GM21619 (cell line): ENCODE measurements at regions not wholly inside any gene's neighbourhood (a gene's known extent, or its start where the extent isn't known, plus 50 kb on each side); places are given as distances from the start of the nearest gene placed in this dataset.

Source experiments
- ATAC-seq: cut with Tn5 transposase; IDR thresholded peaks from one replicate; pipeline ENCODE4 v1.9.1; 2021; ENCODE audit not compliant: unreplicated experiment

DNA sequence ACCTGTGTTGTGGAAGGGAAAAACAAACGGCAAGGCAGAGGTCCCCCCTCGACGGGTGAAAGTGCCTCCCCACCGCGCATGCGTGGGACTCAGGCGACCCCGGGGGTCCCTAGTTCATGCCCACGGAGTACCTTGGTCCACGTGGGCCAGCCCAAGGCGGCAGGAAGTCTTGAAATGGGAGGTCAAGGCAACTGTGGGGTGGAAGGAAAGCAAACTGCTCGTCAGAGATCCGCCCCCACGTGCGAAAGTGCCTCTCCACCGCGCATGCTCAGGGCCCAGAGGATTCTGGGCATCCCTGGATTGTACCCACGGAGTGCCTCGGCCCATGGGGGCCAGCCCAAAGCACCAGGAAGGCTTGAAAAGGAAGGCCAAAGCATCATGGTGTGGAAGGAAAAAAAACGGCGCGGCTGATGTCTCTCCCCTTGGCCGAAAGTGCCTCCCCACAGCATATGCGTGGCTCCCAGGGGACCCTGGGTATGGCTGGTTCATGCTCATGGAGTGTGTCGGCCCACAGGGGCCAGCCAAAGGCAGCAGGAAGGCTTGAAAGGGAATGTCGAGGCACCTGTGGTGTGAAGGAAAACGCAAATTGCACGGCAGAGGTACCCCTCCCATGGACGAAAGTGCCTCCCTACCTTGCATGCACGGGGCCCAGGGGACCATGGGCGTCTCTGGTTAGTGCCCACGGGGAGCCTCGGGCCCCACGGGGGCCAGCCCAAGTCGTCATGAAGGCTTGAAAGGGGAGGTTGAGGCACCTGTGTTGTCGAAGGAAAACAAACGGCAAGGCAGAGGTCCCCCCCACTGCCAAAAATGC lies 369.7 kb downstream of the ALG10 start:
- no peak for ATAC-seq

DNA sequence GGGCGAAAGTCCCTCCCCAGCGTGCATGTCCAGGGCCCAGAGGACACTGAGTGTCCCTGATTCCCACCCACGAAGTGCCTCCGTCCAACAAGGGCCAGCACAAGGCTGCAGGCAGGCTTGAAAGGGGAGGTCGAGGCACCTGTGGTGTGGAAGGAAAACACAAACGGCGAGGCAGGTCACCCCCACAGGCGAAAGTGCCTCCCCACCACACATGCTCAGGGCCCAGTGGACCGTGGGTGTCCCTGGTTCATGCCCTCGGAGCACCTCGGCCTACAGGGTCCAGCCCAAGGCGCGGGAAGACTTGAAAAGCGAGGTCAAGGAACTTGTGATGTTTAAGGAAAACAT lies 370.4 kb downstream of the ALG10 start:
- ATAC-seq, result no peak

- no peak for ATAC-seq
These were observed 371.0 kb downstream of the ALG10 start for GRCh38 chr12:34393086-34393820.

GRCh38 chr12:34393821-34394150 lies 371.5 kb downstream of the ALG10 start:
- no peak for ATAC-seq

DNA sequence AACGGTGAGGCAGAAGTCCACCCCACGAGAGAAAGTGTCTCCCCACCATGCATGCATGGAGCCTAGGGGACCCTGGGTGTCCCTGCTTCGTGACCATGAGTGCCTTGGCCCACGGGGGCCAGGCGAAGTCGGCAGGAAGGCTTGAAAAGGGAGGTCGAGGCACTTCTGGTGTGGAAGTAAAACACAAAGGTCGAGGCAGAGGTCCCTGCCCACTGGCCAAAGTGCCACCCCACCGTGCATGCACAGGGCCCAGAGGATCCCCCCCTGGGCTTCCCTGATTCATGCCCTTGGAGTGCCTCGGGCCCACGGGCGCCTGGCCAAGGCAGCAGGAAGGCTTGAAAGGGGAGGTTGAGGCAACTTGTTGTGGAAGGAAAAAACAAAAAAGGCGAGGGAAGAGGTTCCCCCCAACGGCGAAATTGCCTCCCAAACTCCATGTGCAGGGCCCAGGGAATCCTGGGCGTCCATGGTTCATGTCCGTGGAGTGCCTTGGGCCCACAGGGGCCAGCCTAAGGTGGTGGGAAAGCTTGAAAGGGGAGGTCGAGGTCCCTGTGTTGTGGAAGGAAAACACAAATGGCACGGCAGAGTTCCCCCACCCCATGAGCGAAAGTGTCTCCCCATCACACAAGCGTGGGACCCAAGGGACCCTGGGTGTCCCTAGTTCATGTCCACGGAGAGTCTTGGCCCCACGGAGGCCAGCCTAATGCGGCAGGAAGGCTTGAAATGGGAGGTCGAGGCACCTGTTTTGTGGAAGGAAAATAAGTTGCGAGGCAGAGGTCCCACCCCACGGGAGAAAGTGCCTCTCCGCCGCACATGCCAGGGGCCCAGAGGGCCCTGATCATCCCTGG lies 372.1 kb downstream of the ALG10 start:
- ATAC-seq, result no peak

DNA sequence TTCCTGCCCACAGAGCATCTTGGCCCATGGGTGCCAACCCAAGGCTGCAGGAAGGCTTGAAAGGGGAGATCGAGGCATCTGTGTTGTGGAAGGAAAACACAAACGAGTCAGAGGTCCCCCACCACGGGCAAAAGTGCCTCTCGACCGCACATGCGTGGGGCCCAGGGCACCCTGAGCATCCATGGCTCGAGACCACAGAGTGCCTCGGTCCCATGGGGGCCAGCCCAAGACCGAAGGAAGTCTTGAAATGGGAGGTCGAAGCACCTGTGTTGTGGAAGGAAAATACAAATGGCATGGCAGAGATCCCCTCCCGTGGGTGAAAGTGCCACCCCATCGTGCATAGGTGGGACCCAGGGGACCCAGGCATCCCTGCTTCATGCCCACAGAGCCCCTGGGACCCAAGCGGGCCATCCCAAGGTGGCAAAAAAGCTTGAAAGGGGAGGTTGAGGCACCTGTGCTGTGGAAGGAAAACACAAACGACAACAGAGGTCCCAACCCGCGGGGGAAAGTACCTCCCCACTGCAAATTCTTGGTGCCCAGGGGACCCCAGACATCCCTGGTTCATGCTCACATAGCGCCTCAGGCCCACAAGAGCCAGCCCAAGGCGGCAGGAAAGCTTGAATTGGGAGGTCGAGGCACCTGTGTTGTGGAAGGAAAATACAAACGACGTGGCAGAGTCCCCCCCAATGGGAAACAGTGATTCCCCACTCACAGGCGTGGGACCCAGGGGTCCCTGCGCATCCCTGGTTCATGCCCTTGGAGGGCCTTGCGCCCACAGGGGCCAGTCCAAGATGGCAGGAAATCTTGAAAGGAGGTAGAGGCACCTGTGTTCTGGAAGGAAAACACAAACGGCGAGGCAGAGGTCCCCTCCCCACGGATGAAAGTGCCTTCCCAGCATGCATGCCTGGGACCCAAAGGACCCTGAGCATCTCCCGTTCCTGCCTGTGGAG lies 373.0 kb downstream of the ALG10 start:
- ATAC-seq, result no peak

DNA sequence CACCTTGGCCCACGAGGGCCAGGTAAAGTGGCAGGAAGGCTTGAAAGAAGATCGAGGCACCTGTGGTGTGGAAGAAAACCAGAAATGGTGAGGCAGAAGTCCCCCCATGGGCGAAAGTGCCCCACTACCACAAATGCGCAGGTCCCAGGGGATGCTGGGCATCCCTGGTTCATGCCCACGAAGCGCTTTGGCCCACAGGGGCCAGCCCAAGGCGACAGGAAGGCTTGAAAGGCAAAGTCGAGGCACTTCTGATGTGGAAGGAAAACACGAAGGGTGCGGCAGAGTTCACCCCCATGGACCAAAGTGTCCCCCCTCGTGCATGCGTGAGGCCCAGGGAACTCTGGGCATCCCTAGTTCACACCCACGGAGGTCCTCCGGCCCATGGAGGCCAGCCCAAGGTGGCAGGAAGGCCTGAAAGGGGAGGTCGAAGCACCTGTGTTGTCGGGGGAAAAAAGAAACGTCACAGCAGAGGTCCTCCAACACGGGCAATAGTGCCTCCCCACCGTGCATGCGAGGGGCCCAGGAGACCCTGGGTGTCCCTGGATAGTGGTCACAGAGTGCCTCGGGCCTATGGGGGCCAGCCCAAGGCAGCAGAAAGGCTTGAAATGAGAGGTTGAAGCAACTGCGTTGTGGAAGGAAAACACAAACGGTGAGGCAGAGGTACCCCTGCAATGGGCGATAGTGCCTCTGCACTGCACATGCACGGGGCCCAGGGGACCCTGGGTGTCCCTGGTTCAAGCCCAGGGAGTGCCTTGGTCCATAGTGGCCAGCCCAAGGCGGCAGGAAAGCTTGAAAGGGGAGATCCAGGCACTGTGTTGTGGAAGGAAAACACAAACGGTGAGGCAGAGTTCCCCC lies 373.9 kb downstream of the ALG10 start:
- no peak for ATAC-seq

DNA sequence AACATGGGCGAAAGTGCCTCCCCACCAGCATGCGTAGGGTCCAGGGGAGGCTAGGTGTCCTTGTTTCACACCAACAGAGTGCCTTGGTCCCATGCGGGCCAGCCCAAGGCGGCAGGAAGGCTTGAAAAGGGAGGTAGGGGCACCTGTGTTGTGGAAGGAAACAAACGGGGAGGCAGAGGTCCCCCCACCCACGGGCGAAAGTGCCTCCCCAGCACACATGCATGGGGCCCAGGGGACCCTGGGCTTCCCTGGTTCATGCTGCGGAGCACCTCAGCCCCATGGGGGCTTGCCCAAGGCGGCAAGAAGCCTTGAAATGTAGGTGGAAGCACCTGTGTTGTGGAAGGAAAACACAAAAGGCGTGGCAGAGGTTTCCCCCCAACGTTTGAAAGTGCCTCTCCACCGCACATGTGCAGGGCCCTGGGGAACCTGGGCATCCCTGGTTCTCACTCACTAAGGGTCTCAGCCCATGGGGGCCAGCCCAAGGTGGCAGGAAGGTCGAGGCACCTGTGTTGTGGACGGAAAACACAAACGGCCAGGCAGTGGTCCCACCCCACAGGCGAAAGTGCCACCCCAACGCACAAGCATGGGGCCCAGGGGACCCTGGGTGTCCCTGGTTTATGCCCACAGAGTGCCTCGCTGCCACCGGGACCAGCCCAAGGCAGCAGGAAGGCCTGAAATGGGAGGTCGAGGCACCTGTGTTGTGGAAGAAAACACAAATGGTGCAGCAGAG lies 374.7 kb downstream of the ALG10 start:
- ATAC-seq, result no peak

DNA sequence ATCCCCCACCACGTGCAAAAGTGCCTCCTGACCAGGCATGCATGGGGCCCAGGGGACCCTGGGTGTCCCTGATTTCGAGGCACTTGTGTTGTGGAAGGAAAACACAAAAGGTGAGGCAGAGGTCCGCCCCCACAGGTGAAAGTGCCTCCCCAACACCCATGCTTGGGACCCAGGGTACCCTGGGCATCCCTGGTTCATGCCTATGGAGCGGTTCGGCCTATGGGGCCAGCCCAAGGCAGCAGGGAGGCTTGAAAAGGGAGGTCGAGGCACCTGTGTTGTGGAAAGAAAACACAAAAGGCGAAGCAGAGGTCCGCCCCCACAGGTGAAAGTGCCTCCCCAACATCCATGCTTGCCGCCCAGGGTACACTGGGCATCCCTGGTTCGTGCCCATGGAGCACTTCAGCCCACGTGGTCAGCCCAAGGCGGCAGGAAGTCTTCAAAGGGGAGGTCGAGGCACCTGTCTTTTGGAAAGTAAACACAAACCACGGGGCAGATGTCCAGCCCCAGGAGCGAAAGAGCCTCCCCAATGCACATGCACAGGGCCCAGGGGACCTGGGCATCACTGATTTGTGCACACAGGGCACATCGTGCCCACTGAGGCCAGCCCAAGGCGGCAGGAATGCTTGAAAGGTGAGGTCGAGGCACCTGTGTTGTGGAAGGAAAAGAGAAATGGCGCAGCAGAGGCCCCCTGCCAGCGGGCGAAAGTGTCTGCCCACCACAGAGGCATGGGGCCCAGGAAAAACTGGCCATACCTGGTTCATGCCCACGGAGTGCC lies 375.5 kb downstream of the ALG10 start:
- no peak for ATAC-seq

DNA sequence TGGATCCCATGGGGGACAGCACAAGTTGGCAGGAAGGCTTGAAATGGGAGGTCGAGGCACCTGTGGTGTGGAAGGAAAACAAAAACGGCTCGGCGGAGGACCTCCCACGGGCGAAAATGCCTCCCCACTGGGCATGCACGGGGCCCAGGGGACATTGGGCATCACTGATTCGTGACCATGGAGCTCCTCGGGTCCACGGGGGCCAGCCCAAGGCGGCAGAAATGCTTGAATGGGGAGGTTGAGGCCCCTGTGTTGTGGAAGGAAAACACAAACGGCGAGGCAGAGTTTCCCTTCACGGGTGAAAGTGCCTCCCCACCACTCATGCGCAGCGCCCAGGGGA lies 376.0 kb downstream of the ALG10 start:
- ATAC-seq, result no peak

GRCh38 chr12:34398706-34399630 lies 376.7 kb downstream of the ALG10 start:
- ATAC-seq, result no peak

DNA sequence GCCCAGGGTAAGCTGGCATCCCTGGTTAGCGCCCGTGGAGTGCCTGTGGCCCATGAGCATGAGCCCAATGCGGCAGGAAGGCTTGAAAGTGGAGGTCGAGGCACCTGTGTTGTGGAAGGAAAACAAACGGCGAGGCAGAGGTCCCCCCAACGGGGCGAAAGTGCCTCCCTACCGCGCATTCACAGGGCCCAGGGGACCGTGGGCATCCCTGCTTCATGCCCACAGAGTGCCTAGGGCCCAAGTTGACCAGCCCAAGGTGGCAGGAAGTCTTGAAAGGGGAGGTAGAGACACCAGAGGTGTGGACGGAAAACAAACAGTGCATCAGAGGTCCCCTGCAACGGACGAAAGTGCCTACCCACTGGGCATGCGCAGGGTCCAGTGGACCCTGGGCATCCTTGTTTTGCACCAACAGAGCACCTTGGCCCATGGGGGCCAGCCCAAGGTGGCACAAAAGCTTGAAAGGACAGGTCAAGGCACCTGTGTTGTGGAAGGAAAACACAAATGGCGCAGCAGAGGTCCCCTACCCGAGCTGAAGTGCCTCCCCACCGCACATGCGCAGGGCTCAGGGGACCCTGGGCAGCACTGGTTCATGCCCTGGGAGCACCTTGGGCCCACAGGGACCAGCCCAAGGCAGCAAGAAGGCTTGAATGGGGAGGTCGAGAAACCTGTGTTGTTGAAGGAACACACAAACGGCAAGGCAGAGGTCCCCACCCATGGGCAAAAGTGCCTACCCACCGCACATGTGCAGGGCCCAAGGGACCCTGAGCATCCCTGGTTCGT lies 377.5 kb downstream of the ALG10 start:
- ATAC-seq, result no peak

- ATAC-seq, result no peak
These were observed 378.1 kb downstream of the ALG10 start for GRCh38 chr12:34400411-34400881.

GRCh38 chr12:34400986-34401658 lies 378.8 kb downstream of the ALG10 start:
- no peak for ATAC-seq

- no peak for ATAC-seq
These were observed 379.4 kb downstream of the ALG10 start for GRCh38 chr12:34401659-34402227.
